ENCODE measurements at regions not wholly inside any gene's neighbourhood (a gene's known extent, or its start where the extent isn't known, plus 50 kb on each side); places are given as distances from the start of the nearest gene placed in this dataset.

- no peak for DNase-seq (ENCODE audit: low spot score)
- no peak for TF ChIP-seq CTCF (IDR thresholded peaks at IDR 0.05)
- ATAC-seq (ENCODE audit: low FRiP score), result no peak
Measured at GRCh38 chr2:83536556-83536955, 922.5 kb downstream of the SUCLG1 start.

GRCh38 chr2:83534416-83534815, 924.7 kb downstream of the SUCLG1 start:
- TF ChIP-seq CTCF (IDR thresholded peaks at IDR 0.05), result no peak
- no peak for ATAC-seq (ENCODE audit: low FRiP score)

GRCh38 chr2:83531206-83531826, 927.8 kb downstream of the SUCLG1 start:
- no peak for TF ChIP-seq CTCF (IDR thresholded peaks at IDR 0.05)
- ATAC-seq (ENCODE audit: low FRiP score) (no peak), DNase-seq (ENCODE audit: low spot score) (no peak)

More at GRCh38 chr2:83534416-83534815, 924.7 kb downstream of the SUCLG1 start:
- no peak for DNase-seq (ENCODE audit: low spot score)

- DNase-seq (ENCODE audit: low spot score), result no peak
- ATAC-seq (ENCODE audit: low FRiP score), result no peak
- TF ChIP-seq CTCF (IDR thresholded peaks at IDR 0.05), result no peak
Measured at GRCh38 chr2:83528767-83529166, 930.3 kb downstream of the SUCLG1 start.

- DNase-seq (ENCODE audit: low spot score), result no peak
- no peak for ATAC-seq (ENCODE audit: low FRiP score)
- no peak for TF ChIP-seq CTCF (IDR thresholded peaks at IDR 0.05)
Measured at GRCh38 chr2:83522891-83523493, 936.1 kb downstream of the SUCLG1 start.

GRCh38 chr2:83517727-83518368, 941.2 kb downstream of the SUCLG1 start:
- no peak for TF ChIP-seq CTCF (IDR thresholded peaks at IDR 0.05)
- ATAC-seq (ENCODE audit: low FRiP score) (no peak), DNase-seq (ENCODE audit: low spot score) (no peak)

- no peak for ATAC-seq (ENCODE audit: low FRiP score)
- DNase-seq (ENCODE audit: low spot score), result no peak
- no peak for TF ChIP-seq CTCF (IDR thresholded peaks at IDR 0.05)
Measured at GRCh38 chr2:83516503-83516902, 942.6 kb downstream of the SUCLG1 start.

Measured in omental fat pad (tissue), 3 donors.